Right lobe of liver (tissue), 6 donors: ENCODE measurements at regions not wholly inside any gene's neighbourhood (a gene's known extent, or its start where the extent isn't known, plus 50 kb on each side); places are given as distances from the start of the nearest gene placed in this dataset.

Experiments used
- ATAC-seq, 4 donors: fragments of 200-7000 bp; cut with Tn5 transposase; one replicate each; pipeline ENCODE4 v1.9.1; 2020; ENCODE audit warnings: mild to moderate bottlenecking in 4 of 4, moderate library complexity in 4 of 4
- DNase-seq, 3 donors: peaks; one replicate each; pipeline ENCODE4 v3.0.0-alpha.2; 2020
- H3K27ac ChIP-seq, 3 donors: fragments of 200-600 bp; one replicate each; pipeline ENCODE4 v1.8.0; 2022
- H3K27me3 ChIP-seq, 2 donors: fragments of 200-600 bp; one replicate each; pipeline ENCODE4 v1.8.0; 2022
- H3K36me3 ChIP-seq, 4 donors: fragments of 200-600 bp; sonication (generic) in 1 of 4; one replicate each; pipeline versions ENCODE4 v1.5.1 to v1.8.0; 2017 to 2022; ENCODE audit warnings: control low read depth in 1 of 4
- H3K4me1 ChIP-seq, 4 donors: fragments of 200-600 bp; sonication (generic) in 1 of 4; one replicate each; pipeline versions ENCODE4 v1.5.1 to v1.8.0; 2017 to 2022; ENCODE audit warnings: control low read depth in 1 of 4
- H3K4me3 ChIP-seq, 3 donors: fragments of 200-600 bp; one replicate each; pipeline ENCODE4 v1.8.0; 2022
- H3K9me3 ChIP-seq, 4 donors: fragments of 200-600 bp; sonication (generic) in 1 of 4; one replicate each; pipeline versions ENCODE4 v1.5.1 to v1.8.0; 2017 to 2022; ENCODE audit warnings: control low read depth in 1 of 4
- CTCF ChIP-seq, 4 donors: fragments of 200-600 bp in 3 of 4; fragments of 450-650 bp in 1 of 4; IDR thresholded peaks; one replicate each; pipeline versions ENCODE4 v1.5.1 to v1.8.0; 2016 to 2022; ENCODE audit warnings: antibody characterized with exemption in 4 of 4, mild to moderate bottlenecking in 2 of 4
- POLR2A ChIP-seq: fragments of 450-650 bp; IDR thresholded peaks from one replicate; pipeline ENCODE4 v1.6.1; 2017; ENCODE audit warnings: antibody characterized with exemption, mild to moderate bottlenecking
- WGBS: methylation state at CpG from one replicate; pipeline ENCODE4 v1.1.6; 2018; ENCODE audit warnings: low coverage, low lambda C conversion rate; ENCODE audit not compliant: insufficient coverage; ENCODE audit errors: missing lambda C conversion rate; 5-methylcytosine and 5-hydroxymethylcytosine counted together
- intact Hi-C, 2 donors: fragments of 100-400 bp; cut with DNase I; formaldehyde crosslinking; loops; one replicate each; pipeline versions ENCODE4 v1.11.2 to v1.14.1; 2022
- donor health status: DM: no; HTN: yes; CAD: no.
- donor health status: DM: no; HTN: no; CAD: no.
- donor health status: DM: no; HTN: no; CAD: no.
- donor health status: DM: no; HTN: yes; CAD: no.
- donor health status: DM: no; HTN: yes; CAD: no.

GRCh38 chr7:371779-372545 is 82.0 kb downstream of the FOXL3 start:
- no peak overlapping the region for H3K27ac ChIP-seq
- no peak overlapping the region for H3K4me3 ChIP-seq
- H3K9me3 ChIP-seq, result no peaks in the 10 kb centered on the region
- no peak for TF ChIP-seq CTCF (IDR thresholded peaks at IDR 0.05)
- TF ChIP-seq POLR2A, result no peak
- no peaks in the 10 kb centered on the region for H3K36me3 ChIP-seq
- ATAC-seq (no peak), DNase-seq (peak; percentile 15 to 54 (median 31))
- H3K4me1 ChIP-seq, result peaks cover 0 to 13% (median 0%) of the 10 kb centered on the region in 4 donors
- WGBS, result 76% methylated on average over 5 of the region's 43 CpGs
- no peaks in the 10 kb centered on the region for H3K27me3 ChIP-seq
- intact Hi-C loops, result no loop called here

GRCh38 chr7:372546-372931 is 82.6 kb downstream of the FOXL3 start:
- no peaks in the 10 kb centered on the region for H3K36me3 ChIP-seq
- intact Hi-C loops, result no loop called here
- no peak overlapping the region for H3K4me3 ChIP-seq
- H3K4me1 ChIP-seq, result peaks cover 0 to 13% (median 0%) of the 10 kb centered on the region in 4 donors
- peak overlapping the region in 1 of 3 donors; percentile 40 for H3K27ac ChIP-seq
- H3K27me3 ChIP-seq, result no peaks in the 10 kb centered on the region
- no peaks in the 10 kb centered on the region for H3K9me3 ChIP-seq
- 20% methylated on average over 2 of the region's 15 CpGs for WGBS
- ATAC-seq, result peak in 3 of 4 donors; percentile 1 to 6 (median 2)
- TF ChIP-seq POLR2A (no peak), CTCF (IDR thresholded peaks at IDR 0.05) (no peak)
- DNase-seq, result peak in 1 of 3 donors; percentile 12

GRCh38 chr7:372932-373791 is 83.2 kb downstream of the FOXL3 start:
- TF ChIP-seq CTCF (IDR thresholded peaks at IDR 0.05), result no peak
- no peak for TF ChIP-seq POLR2A
- Histone ChIP-seq H3K36me3 (no peaks in the 10 kb centered on the region), H3K27ac (peak overlapping the region in 1 of 3 donors; percentile 40), H3K9me3 (no peaks in the 10 kb centered on the region), H3K4me1 (peaks cover 0 to 13% (median 0%) of the 10 kb centered on the region in 4 donors), H3K4me3 (no peak overlapping the region), H3K27me3 (no peaks in the 10 kb centered on the region)
- DNase-seq, result peak; percentile 50 to 68 (median 54)
- WGBS, result 22% methylated on average over 28 of the region's 39 CpGs
- peak; percentile 64 to 72 (median 70) for ATAC-seq
- intact Hi-C loops, result no loop called here

- no peak overlapping the region for H3K4me3 ChIP-seq
- no peaks in the 10 kb centered on the region for H3K9me3 ChIP-seq
- WGBS, result 80% methylated on average over 11 of the region's 23 CpGs
- H3K27ac ChIP-seq, result no peak overlapping the region
- intact Hi-C loops, result no loop called here
- no peak for TF ChIP-seq CTCF (IDR thresholded peaks at IDR 0.05)
- TF ChIP-seq POLR2A, result no peak
- ATAC-seq (no peak), DNase-seq (peak in 2 of 3 donors; percentile 42 to 45)
- peaks cover 0 to 13% (median 0%) of the 10 kb centered on the region in 4 donors for H3K4me1 ChIP-seq
- H3K36me3 ChIP-seq, result no peaks in the 10 kb centered on the region
- no peaks in the 10 kb centered on the region for H3K27me3 ChIP-seq
These were observed 84.1 kb downstream of the FOXL3 start for GRCh38 chr7:373818-374705.
